NB4 (cell line): ENCODE measurements at regions not wholly inside any gene's neighbourhood (a gene's known extent, or its start where the extent isn't known, plus 50 kb on each side); places are given as distances from the start of the nearest gene placed in this dataset.

Experiments
- CTCF ChIP-seq: IDR thresholded peaks from one replicate; pipeline ENCODE4 v1.5.1; 2012; ENCODE audit warnings: low read depth, low read length
- MAX ChIP-seq: IDR thresholded peaks from 2 replicates; pipeline ENCODE4 v1.6.1; 2011; ENCODE audit warnings: low read depth, low read length
- MYC ChIP-seq: IDR thresholded peaks from 2 replicates; pipeline ENCODE4 v1.6.1; 2011; ENCODE audit warnings: low read depth, low read length
- POLR2A ChIP-seq: IDR thresholded peaks from 2 replicates; pipeline ENCODE4 v1.6.1; 2011; ENCODE audit warnings: mild to moderate bottlenecking; ENCODE audit not compliant: insufficient read length; ENCODE audit errors: extremely low read depth

DNA sequence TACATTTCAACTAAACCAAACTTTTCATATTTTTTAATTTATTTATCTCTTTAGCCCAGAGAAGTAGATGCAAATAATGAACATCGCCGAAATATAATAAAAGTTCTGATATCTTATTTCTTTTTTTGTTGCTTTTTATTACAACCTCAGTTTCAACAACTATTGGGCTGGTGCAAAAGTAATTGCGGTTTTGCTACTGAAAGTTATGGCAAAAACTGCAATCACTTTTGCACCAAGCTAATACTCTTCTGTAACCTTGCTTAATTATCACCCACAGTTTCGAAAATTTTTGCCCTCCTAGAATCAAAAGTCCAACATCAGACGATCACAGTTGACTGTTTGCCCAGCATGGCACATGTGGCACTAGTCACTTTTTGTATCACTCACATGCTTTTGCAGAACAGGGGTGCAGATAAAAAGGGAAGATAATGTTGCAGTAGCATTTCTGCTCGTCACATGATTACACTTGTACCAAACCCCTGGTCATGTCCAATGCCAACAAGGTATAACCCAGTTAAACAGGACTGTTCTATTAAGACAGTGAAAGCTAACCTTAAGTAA, 242.4 kb upstream of the GALNT5 start:
- TF ChIP-seq CTCF: no peak
- no peak for TF ChIP-seq POLR2A
- TF ChIP-seq MYC: no peak
- TF ChIP-seq MAX: no peak
